ENCODE measurements at regions not wholly inside any gene's neighbourhood (a gene's known extent, or its start where the extent isn't known, plus 50 kb on each side); places are given as distances from the start of the nearest gene placed in this dataset.

DNA sequence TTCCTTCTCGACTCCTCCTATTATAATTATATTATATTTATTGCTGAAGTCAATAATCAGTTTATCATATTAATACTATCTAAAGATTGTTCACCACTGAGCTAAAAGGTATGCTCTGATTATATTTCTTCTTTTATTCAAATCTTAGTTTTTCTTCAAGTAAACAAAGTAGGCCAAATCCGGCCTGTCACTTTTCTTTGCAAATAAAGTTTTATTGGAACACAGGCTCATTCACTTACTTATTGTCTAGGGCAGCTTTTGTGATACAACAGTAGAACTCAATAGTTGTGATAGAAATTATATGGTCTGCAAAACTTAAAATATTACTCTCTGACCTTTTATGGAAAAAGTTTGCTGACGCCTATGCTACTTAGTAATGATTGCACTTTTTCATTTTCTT lies 92.4 kb upstream of the DNAJC19 start:
- DNase-seq (ENCODE audit: low read depth in 2 of 2): no peak

DNA sequence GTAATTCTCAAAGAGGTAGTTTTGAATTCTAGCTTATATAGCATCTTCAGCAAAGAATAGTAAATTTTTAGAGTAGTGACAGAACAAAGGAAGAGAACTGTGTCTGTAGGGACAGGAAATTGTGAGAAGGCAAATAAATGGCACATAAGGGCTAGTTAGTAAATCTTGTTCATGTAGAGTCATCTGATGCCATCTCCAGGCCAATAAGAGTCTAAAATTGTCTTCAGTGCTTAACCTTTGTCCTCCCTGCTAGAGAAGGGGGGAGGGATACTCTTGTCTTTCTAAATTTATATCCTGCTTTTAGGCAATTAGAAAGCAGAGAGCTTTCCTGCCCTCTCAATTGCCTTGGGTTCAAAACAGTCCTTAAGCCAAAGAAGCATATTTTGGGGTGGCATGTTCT lies 87.0 kb upstream of the DNAJC19 start:
- DNase-seq (ENCODE audit: low read depth in 2 of 2): no peak

DNA sequence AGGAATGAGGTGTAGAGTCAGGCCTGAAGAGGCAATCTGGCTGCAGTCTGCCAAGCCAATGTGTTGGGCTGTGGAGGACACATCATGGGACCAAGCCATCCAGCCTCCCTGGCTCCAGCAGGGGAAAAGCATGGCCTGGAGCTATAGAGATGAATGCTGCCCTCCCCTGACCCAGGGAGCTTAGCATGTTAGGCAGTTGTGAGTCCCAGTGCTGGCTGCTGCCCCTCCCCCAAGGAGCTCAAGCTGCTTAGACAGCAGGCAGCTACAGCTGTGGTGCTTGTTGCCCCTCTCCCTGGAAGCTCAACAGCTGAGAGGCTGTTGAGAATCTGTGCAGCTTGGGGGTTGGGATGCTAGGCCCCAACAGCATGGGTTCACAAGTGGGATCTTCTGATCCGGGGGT lies 85.6 kb upstream of the DNAJC19 start:
- no peak for DNase-seq (ENCODE audit: low read depth in 2 of 2)

DNA sequence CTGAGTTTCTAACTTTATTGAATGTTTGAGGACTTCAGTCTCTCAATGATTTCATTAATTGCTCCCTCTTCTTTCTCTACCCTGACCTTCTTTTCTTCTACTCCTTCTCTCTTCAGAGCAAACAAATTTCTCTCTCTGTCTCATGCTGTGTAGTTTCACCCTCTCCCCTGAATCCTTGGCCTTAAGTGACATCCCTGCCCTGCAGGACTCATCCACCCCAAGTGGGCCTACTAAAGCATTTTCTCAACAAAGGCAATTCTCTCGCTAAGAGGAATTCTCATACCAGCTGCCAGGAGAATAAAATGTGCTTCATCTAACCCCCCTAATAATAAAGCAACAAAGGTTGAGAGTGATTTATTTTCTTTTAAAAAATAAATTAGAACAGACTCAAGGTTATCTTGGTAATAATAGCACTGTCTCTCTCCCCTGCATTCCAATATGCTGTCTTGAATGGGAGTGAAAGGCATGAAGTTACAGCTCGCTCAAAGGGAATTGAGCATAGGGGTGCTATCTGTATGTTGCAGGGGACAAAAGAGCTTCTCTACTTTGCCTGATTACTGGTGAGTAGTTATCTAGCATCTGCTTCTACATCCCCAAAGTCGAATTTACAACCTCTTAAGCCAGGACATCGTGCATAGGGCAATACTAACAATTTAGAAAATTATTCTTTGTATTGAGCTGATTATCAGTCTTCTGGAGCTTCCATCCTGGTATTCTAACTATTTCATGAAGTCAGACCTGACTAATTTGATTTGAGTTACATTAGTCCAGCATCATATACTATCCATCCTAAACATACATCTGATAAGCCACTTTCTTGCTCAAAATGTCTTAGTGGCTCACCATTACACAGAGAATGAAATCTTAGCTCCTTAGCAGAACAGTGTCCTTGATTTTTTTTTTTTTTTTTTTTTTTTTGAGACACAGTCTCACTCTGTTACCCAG lies 76.9 kb upstream of the DNAJC19 start:
- no peak for DNase-seq (ENCODE audit: low read depth in 2 of 2)

DNA sequence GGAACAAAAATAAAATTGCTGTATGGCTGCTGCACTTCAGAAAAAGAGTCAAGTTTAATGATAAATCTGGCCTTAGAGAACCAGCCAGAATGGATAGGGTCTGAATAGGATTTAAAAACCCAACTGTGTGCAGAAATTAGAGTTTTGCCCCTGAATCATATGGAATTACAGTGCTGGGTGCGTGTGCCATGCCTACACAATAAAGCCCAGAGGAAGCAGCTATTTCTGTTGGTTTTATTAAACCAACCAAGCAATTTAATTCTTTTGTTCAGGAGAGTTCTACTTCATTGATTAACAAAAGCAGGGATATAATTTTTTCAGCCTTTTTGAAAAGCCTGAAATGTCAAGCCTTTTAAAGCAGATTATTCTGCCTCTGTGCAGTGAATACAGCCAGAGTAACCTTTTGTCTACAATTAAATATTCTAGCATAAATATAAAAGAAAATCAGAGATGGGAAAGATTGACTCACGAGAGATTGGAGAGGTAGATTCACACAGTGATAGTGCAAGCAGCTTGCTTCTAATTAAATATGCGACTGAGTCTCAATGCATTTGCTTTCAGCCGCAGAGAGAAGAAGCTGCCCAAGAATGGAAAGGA lies 66.7 kb upstream of the DNAJC19 start:
- no peak for DNase-seq (ENCODE audit: low read depth in 2 of 2)

DNA sequence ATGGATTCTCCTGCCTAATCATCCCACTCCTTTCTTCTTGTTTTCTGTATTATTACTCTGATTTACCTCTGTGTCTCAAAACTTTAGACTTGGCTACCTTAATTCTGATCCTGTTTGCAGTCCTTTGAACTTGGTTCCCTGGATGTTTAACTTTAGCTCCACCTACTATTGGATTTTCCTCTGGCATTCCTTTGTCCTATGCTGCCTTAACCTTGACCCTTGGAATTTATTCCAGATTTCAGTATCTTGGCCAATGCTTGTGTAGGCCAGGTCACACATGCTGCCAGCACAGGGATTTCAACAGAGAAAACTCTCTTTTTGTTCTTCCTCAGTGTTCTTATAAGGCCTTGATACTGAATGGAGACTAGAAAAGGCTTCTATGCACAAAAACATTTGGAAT lies 65.0 kb upstream of the DNAJC19 start:
- no peak for DNase-seq (ENCODE audit: low read depth in 2 of 2)

DNA sequence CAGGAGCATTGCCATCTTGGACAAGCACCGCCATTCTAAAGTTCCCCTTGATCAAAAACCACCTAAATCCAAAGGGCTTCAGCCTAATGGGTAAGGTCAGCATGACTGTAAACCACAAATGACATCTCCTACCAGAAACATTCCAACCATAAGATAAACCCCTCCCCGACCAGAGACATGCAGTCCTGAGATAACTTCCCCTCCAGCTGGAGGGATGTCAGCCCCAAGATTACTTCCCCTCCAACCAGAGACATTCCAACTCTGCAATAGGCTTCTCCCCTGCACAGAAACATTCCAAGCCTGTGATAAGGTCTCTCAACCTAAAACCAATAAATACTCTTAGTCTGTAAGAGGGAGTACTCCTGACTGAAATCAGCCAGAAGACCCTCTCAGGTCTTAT lies 62.7 kb upstream of the DNAJC19 start:
- no peak for DNase-seq (ENCODE audit: low read depth in 2 of 2)

DNA sequence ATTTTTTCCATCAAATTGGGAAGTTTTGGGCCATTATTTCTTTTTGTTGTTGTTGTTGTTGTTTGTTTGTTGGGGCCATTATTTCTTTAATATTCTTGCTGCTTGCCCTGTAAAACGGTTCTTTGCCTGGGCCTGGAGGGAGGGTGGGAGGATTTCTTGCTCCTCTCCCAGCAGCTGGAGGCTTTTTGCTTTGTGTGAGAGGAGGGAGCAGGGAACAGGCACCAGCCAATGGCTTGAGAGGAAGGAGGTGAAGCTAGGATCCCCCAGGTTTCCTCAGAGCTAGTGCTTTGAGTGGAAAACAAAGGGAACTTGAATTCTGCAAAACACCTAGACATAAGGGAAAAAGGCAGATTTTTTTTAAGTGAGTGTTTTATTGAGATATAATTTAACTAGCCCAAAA lies 61.2 kb upstream of the DNAJC19 start:
- DNase-seq (ENCODE audit: low read depth in 2 of 2): no peak

DNA sequence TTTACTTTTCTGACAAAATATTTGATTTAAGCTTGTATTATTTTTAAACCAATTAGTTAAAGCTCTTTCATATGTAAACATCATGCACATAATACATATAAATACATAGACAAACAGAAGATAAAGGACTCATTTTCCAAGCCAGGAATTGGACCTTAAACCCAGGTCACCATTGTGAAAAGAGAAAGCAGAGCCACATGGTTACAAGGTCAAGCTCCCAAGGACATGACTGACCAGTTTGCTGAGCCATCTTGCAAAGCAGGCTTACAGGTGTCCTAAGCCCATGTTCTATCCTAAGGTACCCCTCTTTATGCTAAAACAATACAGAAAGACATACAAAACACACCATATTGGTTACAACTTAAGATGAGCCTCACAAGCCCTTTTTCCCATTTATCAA lies 50.5 kb upstream of the DNAJC19 start:
- no peak for DNase-seq (ENCODE audit: low read depth in 2 of 2)

Data from stimulated activated CD4-positive, alpha-beta T cell treated with anti-CD3 and anti-CD28 coated beads, Interleukin-12 subunit alpha, Interleukin-12 subunit beta, amount 100 ng/mL, for 24 hours (primary cell).